Inflammatory macrophage treated with lipopolysaccharide for 1 hour (primary cell): ENCODE measurements at regions not wholly inside any gene's neighbourhood (a gene's known extent, or its start where the extent isn't known, plus 50 kb on each side); places are given as distances from the start of the nearest gene placed in this dataset.
A peak's percentile ranks its signal among the peaks of the same experiment; 100 is the strongest.
"Not testable (repeated sequence)": the region's sequence is repeated elsewhere in the genome, so short reads cannot be mapped to it uniquely, and the experiment has no call there.

Experiments
- DNase-seq, 2 donors: peaks; one replicate each; pipeline ENCODE4 v3.0.0-alpha.2; 2020 to 2022

- no peak for DNase-seq
These were observed 55.4 kb upstream of the GRPR start for GRCh38 chrX:16067886-16068515.

- DNase-seq: no peak
These were observed 59.4 kb upstream of the GRPR start for GRCh38 chrX:16063921-16064320.

GRCh38 chrX:16063141-16063540 lies 60.2 kb upstream of the GRPR start:
- peak; percentile 40 to 46 for DNase-seq

GRCh38 chrX:16061296-16061695 lies 62.1 kb upstream of the GRPR start:
- peak in 1 of 2 donors; percentile 20 for DNase-seq

GRCh38 chrX:16060252-16060651 lies 63.1 kb upstream of the GRPR start:
- DNase-seq: no peak

- DNase-seq: not testable (repeated sequence)
These were observed 74.2 kb upstream of the GRPR start for GRCh38 chrX:16049126-16049525.

GRCh38 chrX:16042980-16043379 lies 80.4 kb upstream of the GRPR start:
- DNase-seq: no peak

GRCh38 chrX:16039834-16040233 lies 83.5 kb upstream of the GRPR start:
- DNase-seq: no peak

GRCh38 chrX:16039363-16039762 lies 84.0 kb upstream of the GRPR start:
- no peak for DNase-seq

GRCh38 chrX:16033331-16033730 lies 90.0 kb upstream of the GRPR start:
- peak in 1 of 2 donors; percentile 11 for DNase-seq

GRCh38 chrX:16028576-16028975 lies 94.8 kb upstream of the GRPR start:
- no peak for DNase-seq

GRCh38 chrX:16023790-16024734 lies 99.3 kb upstream of the GRPR start:
- no peak for DNase-seq

- DNase-seq: peak in 1 of 2 donors; percentile 8
These were observed 100.7 kb upstream of the GRPR start for GRCh38 chrX:16022580-16023200.

GRCh38 chrX:16018291-16018690 lies 105.1 kb upstream of the GRPR start:
- DNase-seq: no peak

- DNase-seq: peak; percentile 66 to 78
These were observed 109.2 kb upstream of the GRPR start for GRCh38 chrX:16014171-16014570.

GRCh38 chrX:16012250-16012649 lies 111.1 kb upstream of the GRPR start:
- no peak for DNase-seq

GRCh38 chrX:16005917-16006316 lies 117.4 kb upstream of the GRPR start:
- no peak for DNase-seq

GRCh38 chrX:16002185-16002584 lies 121.2 kb upstream of the GRPR start:
- no peak for DNase-seq

- DNase-seq: no peak
These were observed 125.0 kb upstream of the GRPR start for GRCh38 chrX:15998350-15998749.

GRCh38 chrX:15989716-15990115 lies 133.6 kb upstream of the GRPR start:
- DNase-seq: no peak

- peak; percentile 18 to 56 for DNase-seq
These were observed 134.3 kb upstream of the AP1S2 start for GRCh38 chrX:15988661-15989603.

- DNase-seq: peak; percentile 35 to 70
These were observed 131.3 kb upstream of the AP1S2 start for GRCh38 chrX:15985937-15986336.

GRCh38 chrX:15983034-15983433 lies 128.4 kb upstream of the AP1S2 start:
- no peak for DNase-seq
